Posterior cingulate gyrus (tissue), 11 donors: ENCODE measurements at regions not wholly inside any gene's neighbourhood (a gene's known extent, or its start where the extent isn't known, plus 50 kb on each side); places are given as distances from the start of the nearest gene placed in this dataset.

ENCODE experiments used
- DNase-seq, 10 donors: peaks; one replicate each; pipeline versions ENCODE4 v3.0.0 to v3.0.0-alpha.2; 2020 to 2021; ENCODE audit warnings: mixed read lengths in 3 of 10
- intact Hi-C: fragments of 100-400 bp; cut with DNase I; formaldehyde crosslinking; loops from one replicate; pipeline ENCODE4 v1.15.1; 2023

- intact Hi-C loops, result no loop called here
- DNase-seq, result no peak
Measured at GRCh38 chr3:148583793-148584192, 113.9 kb upstream of the AGTR1 start.

- no peak for DNase-seq
- intact Hi-C loops, result no loop called here
Measured at GRCh38 chr3:148584438-148584837, 113.3 kb upstream of the AGTR1 start.

- DNase-seq, result no peak
- intact Hi-C loops, result no loop called here
Measured at GRCh38 chr3:148585671-148586379, 111.9 kb upstream of the AGTR1 start.

GRCh38 chr3:148588291-148588690, 109.4 kb upstream of the AGTR1 start:
- intact Hi-C loops, result no loop called here
- no peak for DNase-seq

- DNase-seq, result no peak
- intact Hi-C loops, result no loop called here
Measured at GRCh38 chr3:148591525-148591924, 106.2 kb upstream of the AGTR1 start.

- intact Hi-C loops, result no loop called here
Measured at GRCh38 chr3:148598619-148599018, 99.1 kb upstream of the AGTR1 start.

GRCh38 chr3:148599481-148599880, 98.2 kb upstream of the AGTR1 start:
- intact Hi-C loops, result no loop called here
- no peak for DNase-seq

More at GRCh38 chr3:148598619-148599018, 99.1 kb upstream of the AGTR1 start:
- no peak for DNase-seq

GRCh38 chr3:148600440-148600839, 97.3 kb upstream of the AGTR1 start:
- intact Hi-C loops, result no loop called here
- no peak for DNase-seq

GRCh38 chr3:148600902-148601765, 96.6 kb upstream of the AGTR1 start:
- DNase-seq, result no peak
- intact Hi-C loops, result no loop called here

- intact Hi-C loops, result no loop called here
- DNase-seq, result no peak
Measured at GRCh38 chr3:148601766-148602685, 95.7 kb upstream of the AGTR1 start.

- intact Hi-C loops, result no loop called here
- DNase-seq, result no peak
Measured at GRCh38 chr3:148604270-148605085, 93.2 kb upstream of the AGTR1 start.

GRCh38 chr3:148605521-148605920, 92.2 kb upstream of the AGTR1 start:
- no peak for DNase-seq
- intact Hi-C loops, result no loop called here

- intact Hi-C loops, result no loop called here
Measured at GRCh38 chr3:148606979-148607378, 90.7 kb upstream of the AGTR1 start.

GRCh38 chr3:148607491-148607890, 90.2 kb upstream of the AGTR1 start:
- intact Hi-C loops, result no loop called here
- DNase-seq, result no peak

More at GRCh38 chr3:148606979-148607378, 90.7 kb upstream of the AGTR1 start:
- no peak for DNase-seq

GRCh38 chr3:148612278-148612677, 85.4 kb upstream of the AGTR1 start:
- intact Hi-C loops, result no loop called here
- no peak for DNase-seq

GRCh38 chr3:148615382-148615781, 82.3 kb upstream of the AGTR1 start:
- intact Hi-C loops, result no loop called here
- no peak for DNase-seq

- intact Hi-C loops, result no loop called here
- no peak for DNase-seq
Measured at GRCh38 chr3:148625095-148625736, 72.5 kb upstream of the AGTR1 start.

- intact Hi-C loops, result no loop called here
- DNase-seq, result no peak
Measured at GRCh38 chr3:148625991-148626390, 71.7 kb upstream of the AGTR1 start.

GRCh38 chr3:148629006-148629405, 68.7 kb upstream of the AGTR1 start:
- no peak for DNase-seq
- intact Hi-C loops, result no loop called here
